A673 (cell line): ENCODE measurements at regions not wholly inside any gene's neighbourhood (a gene's known extent, or its start where the extent isn't known, plus 50 kb on each side); places are given as distances from the start of the nearest gene placed in this dataset.

Experiments
- CTCF ChIP-seq: fragments of 300-800, 200-600 bp; sonication (generic); conservative IDR thresholded peaks from 2 replicates; pipeline ENCODE4 v1.5.1; 2017; ENCODE audit warnings: low read depth, mild to moderate bottlenecking, antibody characterized with exemption, low read length, moderate library complexity, mixed read lengths
- EZH2 ChIP-seq: fragments of 200-600 bp; sonication (generic); IDR thresholded peaks from 2 replicates; pipeline ENCODE4 v1.6.1; 2017; ENCODE audit warnings: borderline replicate concordance, low read depth, mild to moderate bottlenecking, mixed read lengths, antibody characterized with exemption, low read length; ENCODE audit not compliant: poor library complexity, severe bottlenecking

DNA sequence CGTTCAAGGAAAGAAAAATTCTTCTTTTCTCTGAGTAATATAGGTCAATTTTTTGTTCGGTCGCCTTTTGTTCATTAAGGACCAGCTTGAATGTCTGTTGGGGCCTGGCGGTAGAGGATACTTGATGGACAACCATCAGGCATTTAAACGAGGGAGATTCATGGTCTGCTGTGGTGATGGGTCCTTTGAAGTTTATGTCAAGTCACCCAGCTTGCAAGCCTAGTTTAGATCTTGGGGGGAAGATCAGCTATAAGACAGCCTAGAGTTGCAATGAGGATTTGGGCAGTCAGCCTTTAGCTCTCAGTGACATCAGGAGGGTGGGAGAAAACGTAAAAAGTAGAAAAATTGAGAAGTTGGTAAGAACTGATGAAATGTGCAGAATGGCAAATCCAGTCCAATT is 80.2 kb upstream of the SPRY4 start:
- TF ChIP-seq CTCF (no peak), EZH2 (no peak)
